ENCODE measurements at regions not wholly inside any gene's neighbourhood (a gene's known extent, or its start where the extent isn't known, plus 50 kb on each side); places are given as distances from the start of the nearest gene placed in this dataset.

DNA sequence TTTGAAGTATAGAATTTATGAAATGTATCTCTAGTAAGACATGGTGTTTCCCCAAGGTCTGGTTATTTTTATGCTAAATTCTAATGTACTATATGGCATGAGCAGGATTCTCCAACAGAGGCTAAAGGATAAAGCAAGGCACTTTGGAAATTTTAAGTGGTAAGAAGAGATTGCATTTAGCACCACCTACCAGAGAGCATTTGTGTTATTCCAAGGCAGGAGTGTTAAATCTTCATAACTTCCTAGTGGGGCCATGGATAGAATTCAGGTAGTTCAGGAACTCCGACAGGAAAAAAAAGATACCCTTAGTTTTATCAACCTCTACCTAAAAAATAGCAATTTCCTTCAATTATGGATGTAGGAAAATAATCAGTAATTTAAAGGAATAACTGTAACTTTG lies 497.4 kb upstream of the CRIM1 start:
- BruUV-seq (replicated peaks), result no TSS peak
- CTCF ChIA-PET, result no interaction called here
- no peak for DNase-seq
- Mint-ChIP-seq H3K4me3 (ENCODE audit: low read depth, unreplicated experiment) (no peak overlapping the region), H3K4me1 (ENCODE audit: low read depth, unreplicated experiment) (no peaks in the 10 kb centered on the region), H3K27me3 (ENCODE audit: unreplicated experiment) (no peaks in the 10 kb centered on the region), H3K27ac (ENCODE audit: unreplicated experiment) (no peak overlapping the region), H3K36me3 (ENCODE audit: insufficient read depth, unreplicated experiment) (no peaks in the 10 kb centered on the region), H3K9me3 (ENCODE audit: low read depth, unreplicated experiment) (peaks cover 2% of the 10 kb centered on the region)
- intact Hi-C loops (cut with micrococcal nuclease; ENCODE audit: unreplicated experiment), result no loop called here
- TF ChIP-seq, protein P1, sequence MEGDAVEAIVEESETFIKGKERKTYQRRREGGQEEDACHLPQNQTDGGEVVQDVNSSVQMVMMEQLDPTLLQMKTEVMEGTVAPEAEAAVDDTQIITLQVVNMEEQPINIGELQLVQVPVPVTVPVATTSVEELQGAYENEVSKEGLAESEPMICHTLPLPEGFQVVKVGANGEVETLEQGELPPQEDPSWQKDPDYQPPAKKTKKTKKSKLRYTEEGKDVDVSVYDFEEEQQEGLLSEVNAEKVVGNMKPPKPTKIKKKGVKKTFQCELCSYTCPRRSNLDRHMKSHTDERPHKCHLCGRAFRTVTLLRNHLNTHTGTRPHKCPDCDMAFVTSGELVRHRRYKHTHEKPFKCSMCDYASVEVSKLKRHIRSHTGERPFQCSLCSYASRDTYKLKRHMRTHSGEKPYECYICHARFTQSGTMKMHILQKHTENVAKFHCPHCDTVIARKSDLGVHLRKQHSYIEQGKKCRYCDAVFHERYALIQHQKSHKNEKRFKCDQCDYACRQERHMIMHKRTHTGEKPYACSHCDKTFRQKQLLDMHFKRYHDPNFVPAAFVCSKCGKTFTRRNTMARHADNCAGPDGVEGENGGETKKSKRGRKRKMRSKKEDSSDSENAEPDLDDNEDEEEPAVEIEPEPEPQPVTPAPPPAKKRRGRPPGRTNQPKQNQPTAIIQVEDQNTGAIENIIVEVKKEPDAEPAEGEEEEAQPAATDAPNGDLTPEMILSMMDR (IDR thresholded peaks at IDR 0.05; ENCODE audit: unreplicated experiment), result no peak

DNA sequence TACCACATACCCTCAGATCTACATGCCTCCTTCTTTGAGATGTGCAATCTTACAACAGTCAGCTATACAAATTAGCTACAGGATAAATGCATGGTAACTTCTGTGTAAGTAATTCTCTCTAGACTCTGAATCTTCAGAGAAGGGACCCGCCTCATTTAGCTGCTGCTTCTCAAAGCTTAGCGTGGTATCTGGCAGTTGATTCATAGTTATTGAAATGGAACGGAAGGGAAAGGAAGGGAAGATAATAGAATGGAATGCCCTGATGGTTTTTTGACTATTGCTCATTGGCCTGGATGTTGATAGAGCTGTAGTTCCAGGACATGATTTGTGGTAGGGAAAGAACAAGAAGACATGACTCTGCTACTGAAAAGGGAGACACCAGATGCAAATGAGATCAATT lies 498.1 kb upstream of the CRIM1 start:
- CTCF ChIA-PET, result no interaction called here
- H3K36me3 Mint-ChIP-seq (ENCODE audit: insufficient read depth, unreplicated experiment), result no peaks in the 10 kb centered on the region
- intact Hi-C loops (cut with micrococcal nuclease; ENCODE audit: unreplicated experiment), result no loop called here
- peaks cover 2% of the 10 kb centered on the region for H3K9me3 Mint-ChIP-seq (ENCODE audit: low read depth, unreplicated experiment)
- no peaks in the 10 kb centered on the region for H3K27me3 Mint-ChIP-seq (ENCODE audit: unreplicated experiment)
- no peak overlapping the region for H3K27ac Mint-ChIP-seq (ENCODE audit: unreplicated experiment)
- TF ChIP-seq, protein P1 (IDR thresholded peaks at IDR 0.05; ENCODE audit: unreplicated experiment), result no peak
- no peak overlapping the region for H3K4me3 Mint-ChIP-seq (ENCODE audit: low read depth, unreplicated experiment)
- DNase-seq, result no peak
- BruUV-seq (replicated peaks), result no TSS peak
- no peaks in the 10 kb centered on the region for H3K4me1 Mint-ChIP-seq (ENCODE audit: low read depth, unreplicated experiment)

DNA sequence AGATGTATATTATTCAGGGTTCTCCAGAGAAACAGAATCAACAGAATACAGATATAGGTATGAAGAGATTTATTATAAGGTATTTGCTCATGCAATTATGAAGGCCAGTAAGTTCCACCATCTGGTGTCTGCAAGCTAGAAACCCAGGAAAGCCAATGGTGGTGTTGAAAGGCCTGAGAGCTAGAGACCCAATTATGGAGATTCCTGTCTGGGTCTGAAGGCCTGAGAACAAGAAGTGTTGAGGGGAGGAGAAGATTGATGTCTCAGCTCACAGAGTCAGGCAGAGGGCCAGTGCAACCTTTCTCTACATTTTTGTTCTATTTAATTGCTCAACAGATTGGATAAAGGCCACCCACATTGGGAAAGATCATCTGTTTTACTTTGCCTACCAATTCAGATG lies 524.2 kb upstream of the CRIM1 start:
- H3K4me3 Mint-ChIP-seq (ENCODE audit: low read depth, unreplicated experiment), result no peak overlapping the region
- H3K27ac Mint-ChIP-seq (ENCODE audit: unreplicated experiment), result no peak overlapping the region
- intact Hi-C loops (cut with micrococcal nuclease; ENCODE audit: unreplicated experiment), result no loop called here
- no peaks in the 10 kb centered on the region for H3K9me3 Mint-ChIP-seq (ENCODE audit: low read depth, unreplicated experiment)
- no TSS peak for BruUV-seq (replicated peaks)
- no peaks in the 10 kb centered on the region for H3K27me3 Mint-ChIP-seq (ENCODE audit: unreplicated experiment)
- CTCF ChIA-PET, result no interaction called here
- no peak for DNase-seq
- H3K4me1 Mint-ChIP-seq (ENCODE audit: low read depth, unreplicated experiment), result no peaks in the 10 kb centered on the region
- TF ChIP-seq, protein P1 (IDR thresholded peaks at IDR 0.05; ENCODE audit: unreplicated experiment), result no peak
- no peaks in the 10 kb centered on the region for H3K36me3 Mint-ChIP-seq (ENCODE audit: insufficient read depth, unreplicated experiment)

DNA sequence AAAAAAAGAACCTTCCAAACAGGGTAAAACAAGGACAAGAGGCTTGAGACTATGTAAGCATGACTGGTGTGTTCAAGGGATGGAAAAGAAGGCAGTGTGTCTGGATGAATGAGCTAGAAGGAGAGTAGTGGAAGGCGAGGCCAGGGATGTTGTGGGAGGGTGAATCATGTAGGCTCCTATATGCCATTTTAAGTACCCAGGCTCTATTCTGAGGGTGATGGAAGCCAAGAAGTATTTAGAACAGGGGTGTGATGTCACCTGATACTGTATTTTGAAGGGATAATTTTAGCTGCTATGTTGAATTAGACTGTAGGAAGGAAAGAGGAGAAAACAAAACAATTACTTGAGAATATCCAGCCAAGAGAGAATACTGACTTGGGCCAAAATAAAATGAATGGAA lies 524.7 kb upstream of the CRIM1 start:
- no peak overlapping the region for H3K4me3 Mint-ChIP-seq (ENCODE audit: low read depth, unreplicated experiment)
- intact Hi-C loops (cut with micrococcal nuclease; ENCODE audit: unreplicated experiment), result no loop called here
- no peaks in the 10 kb centered on the region for H3K36me3 Mint-ChIP-seq (ENCODE audit: insufficient read depth, unreplicated experiment)
- BruUV-seq (replicated peaks), result no TSS peak
- H3K4me1 Mint-ChIP-seq (ENCODE audit: low read depth, unreplicated experiment), result no peaks in the 10 kb centered on the region
- no peaks in the 10 kb centered on the region for H3K9me3 Mint-ChIP-seq (ENCODE audit: low read depth, unreplicated experiment)
- H3K27ac Mint-ChIP-seq (ENCODE audit: unreplicated experiment), result no peak overlapping the region
- CTCF ChIA-PET, result no interaction called here
- DNase-seq, result no peak
- TF ChIP-seq, protein P1 (IDR thresholded peaks at IDR 0.05; ENCODE audit: unreplicated experiment), result no peak
- H3K27me3 Mint-ChIP-seq (ENCODE audit: unreplicated experiment), result no peaks in the 10 kb centered on the region

DNA sequence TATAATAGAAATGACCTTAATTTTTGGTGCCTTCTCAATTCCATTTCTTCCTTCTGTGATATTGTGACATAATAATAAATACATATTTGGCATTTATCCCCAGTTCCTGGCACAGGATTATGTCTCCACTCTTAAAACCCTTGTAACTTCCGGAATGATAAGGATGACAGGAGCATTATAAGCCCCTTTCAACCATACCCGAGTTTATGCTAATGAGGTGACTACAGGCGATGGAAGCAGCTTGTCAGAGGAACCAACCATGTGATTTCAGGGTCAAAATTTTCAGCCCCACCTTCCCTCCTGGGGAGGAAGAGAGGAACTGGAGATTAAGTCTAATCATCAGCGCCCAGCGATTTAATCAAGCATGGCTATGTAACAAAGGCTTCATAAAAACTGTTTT lies 528.5 kb upstream of the CRIM1 start:
- intact Hi-C loops (cut with micrococcal nuclease; ENCODE audit: unreplicated experiment), result no loop called here
- H3K27me3 Mint-ChIP-seq (ENCODE audit: unreplicated experiment), result no peaks in the 10 kb centered on the region
- TF ChIP-seq, protein P1 (IDR thresholded peaks at IDR 0.05; ENCODE audit: unreplicated experiment), result no peak
- peaks cover 2% of the 10 kb centered on the region for H3K9me3 Mint-ChIP-seq (ENCODE audit: low read depth, unreplicated experiment)
- no peak overlapping the region for H3K4me3 Mint-ChIP-seq (ENCODE audit: low read depth, unreplicated experiment)
- DNase-seq, result no peak
- CTCF ChIA-PET, result no interaction called here
- BruUV-seq (replicated peaks), result no TSS peak
- H3K36me3 Mint-ChIP-seq (ENCODE audit: insufficient read depth, unreplicated experiment), result no peaks in the 10 kb centered on the region
- H3K27ac Mint-ChIP-seq (ENCODE audit: unreplicated experiment), result no peak overlapping the region
- no peaks in the 10 kb centered on the region for H3K4me1 Mint-ChIP-seq (ENCODE audit: low read depth, unreplicated experiment)
